ENCODE measurements at regions not wholly inside any gene's neighbourhood (a gene's known extent, or its start where the extent isn't known, plus 50 kb on each side); places are given as distances from the start of the nearest gene placed in this dataset.
"Not testable (repeated sequence)": the region's sequence is repeated elsewhere in the genome, so short reads cannot be mapped to it uniquely, and the experiment has no call there.

DNA sequence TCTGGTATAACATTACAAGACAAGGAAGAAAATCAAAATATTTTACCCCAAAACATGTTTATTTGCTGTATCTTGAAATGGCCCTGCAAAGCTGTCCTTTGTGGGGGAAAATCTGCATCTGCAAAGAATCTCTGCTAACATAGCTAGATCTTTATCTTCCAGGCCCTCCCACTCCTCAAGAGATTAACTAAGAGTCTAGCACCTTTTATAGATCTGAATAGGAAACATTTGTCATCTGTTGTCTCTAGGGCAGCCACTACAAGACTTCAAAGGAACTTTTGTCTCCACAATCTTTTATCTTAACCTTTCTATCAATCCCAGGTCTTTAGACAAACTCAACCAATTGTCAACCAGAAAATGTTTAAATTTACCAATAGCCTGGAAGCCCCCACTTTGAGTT lies 427.6 kb upstream of the ID2 start:
- not testable (repeated sequence) for H3K27me3 Mint-ChIP-seq; H3K9me3 Mint-ChIP-seq; H3K36me3 Mint-ChIP-seq (ENCODE audit: low read depth); H3K27ac Mint-ChIP-seq
- peak overlapping the region; percentile 6 for H3K4me3 Mint-ChIP-seq
- H3K4me1 Mint-ChIP-seq (ENCODE audit: low read depth) = peaks cover 13% of the 10 kb centered on the region

DNA sequence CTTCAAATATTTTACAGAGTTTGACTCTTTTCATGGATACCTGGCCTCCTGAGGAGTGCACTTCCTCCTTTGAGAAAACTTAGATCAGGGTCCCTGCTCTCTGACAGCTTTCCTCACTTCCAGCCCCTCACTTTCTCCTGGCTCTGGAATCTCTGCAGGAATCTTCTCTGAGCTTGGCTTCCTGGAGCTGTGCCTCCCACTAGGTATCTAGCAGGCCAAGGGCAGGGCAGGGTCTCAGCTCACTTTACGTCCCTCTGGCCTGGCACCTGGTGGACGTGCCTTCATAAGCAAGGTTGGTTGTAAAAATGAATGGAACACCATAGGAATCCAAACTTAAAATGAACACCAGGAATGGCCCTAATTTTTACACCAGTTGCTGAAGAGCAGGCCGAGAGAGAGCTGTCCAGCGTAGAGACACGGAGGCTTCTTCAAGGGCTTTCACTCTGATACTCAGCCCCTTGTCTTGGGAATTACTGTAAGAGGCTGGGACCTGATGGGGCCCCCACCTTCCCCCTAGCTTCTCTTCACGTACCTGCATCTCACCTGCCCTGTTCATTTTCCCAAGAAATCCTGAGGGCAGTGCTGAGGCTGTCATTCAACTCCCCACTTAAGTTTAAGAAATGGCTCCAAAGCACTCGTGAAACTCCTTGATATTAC lies 426.9 kb upstream of the ID2 start:
- peaks cover 4% of the 10 kb centered on the region for H3K9me3 Mint-ChIP-seq
- peaks cover 9% of the 10 kb centered on the region for H3K27me3 Mint-ChIP-seq
- H3K4me1 Mint-ChIP-seq (ENCODE audit: low read depth) = peaks cover 13% of the 10 kb centered on the region
- H3K4me3 Mint-ChIP-seq = no peak overlapping the region
- H3K36me3 Mint-ChIP-seq (ENCODE audit: low read depth) = peaks cover 3% of the 10 kb centered on the region
- no peak overlapping the region for H3K27ac Mint-ChIP-seq

DNA sequence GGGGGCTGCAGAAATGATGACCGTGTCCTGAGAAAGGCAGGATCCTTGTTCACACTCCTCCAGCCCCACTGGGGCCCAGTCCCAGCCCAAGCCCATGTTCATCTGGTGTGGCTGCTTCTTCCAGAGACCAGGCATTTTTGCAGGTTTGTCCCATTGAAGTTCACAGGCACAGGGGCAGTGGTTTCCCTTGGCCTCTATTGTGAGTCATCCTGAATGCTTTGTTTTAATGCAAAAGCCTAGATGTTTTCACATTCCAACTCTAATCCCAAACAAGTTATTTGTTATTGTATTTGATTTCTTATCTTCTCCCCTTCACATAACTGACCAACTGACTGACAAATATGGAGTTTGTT lies 426.4 kb upstream of the ID2 start:
- Mint-ChIP-seq H3K36me3 (ENCODE audit: low read depth) (peaks cover 1% of the 10 kb centered on the region), H3K4me1 (ENCODE audit: low read depth) (peaks cover 13% of the 10 kb centered on the region), H3K4me3 (no peak overlapping the region), H3K27ac (no peak overlapping the region), H3K27me3 (peaks cover 7% of the 10 kb centered on the region), H3K9me3 (peaks cover 2% of the 10 kb centered on the region)

DNA sequence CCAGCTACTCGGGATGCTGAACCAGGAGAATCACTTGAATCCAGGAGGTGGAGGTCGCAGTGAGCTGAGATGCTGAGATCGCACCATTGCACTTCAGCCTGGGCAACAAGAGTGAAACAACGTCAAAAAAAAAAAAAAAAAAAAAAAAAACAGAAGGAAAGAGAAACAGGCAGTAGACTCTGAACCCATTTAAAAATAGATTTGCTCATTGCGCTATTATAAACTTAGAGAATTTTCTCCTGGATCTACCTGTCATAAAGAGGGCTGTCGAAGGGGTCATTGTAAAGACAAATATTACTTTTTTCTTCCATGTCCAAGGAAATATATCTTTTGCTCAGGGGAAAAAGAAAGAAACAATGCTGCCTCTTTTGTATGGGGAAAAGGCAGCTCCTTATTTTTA lies 425.0 kb upstream of the ID2 start:
- Mint-ChIP-seq H3K9me3 (no peaks in the 10 kb centered on the region), H3K4me3 (no peak overlapping the region), H3K36me3 (ENCODE audit: low read depth) (no peaks in the 10 kb centered on the region), H3K27ac (no peak overlapping the region), H3K4me1 (ENCODE audit: low read depth) (peaks cover 13% of the 10 kb centered on the region), H3K27me3 (peaks cover 3% of the 10 kb centered on the region)

DNA sequence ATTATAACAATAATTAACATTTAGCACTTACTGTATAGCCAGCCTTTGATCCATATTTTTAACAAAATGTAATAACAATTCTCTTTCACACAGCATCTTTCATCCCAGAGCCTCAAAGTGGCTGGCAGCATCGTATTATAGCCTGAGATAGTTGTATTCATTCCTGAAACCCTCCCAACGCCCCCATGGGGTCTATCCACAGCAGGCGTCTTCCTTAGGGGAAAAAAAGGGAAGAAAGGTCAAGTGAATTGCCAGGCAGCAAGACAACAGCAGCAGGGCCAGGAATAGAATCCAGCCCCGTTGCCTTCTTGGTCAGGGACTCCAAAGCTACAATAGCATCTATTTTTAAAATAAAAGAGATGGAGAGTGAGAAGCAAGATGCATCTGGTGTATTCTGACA lies 424.4 kb upstream of the ID2 start:
- no peak overlapping the region for H3K27ac Mint-ChIP-seq
- H3K4me3 Mint-ChIP-seq = no peak overlapping the region
- no peaks in the 10 kb centered on the region for H3K9me3 Mint-ChIP-seq
- H3K36me3 Mint-ChIP-seq (ENCODE audit: low read depth) = no peaks in the 10 kb centered on the region
- peaks cover 13% of the 10 kb centered on the region for H3K4me1 Mint-ChIP-seq (ENCODE audit: low read depth)
- peaks cover 3% of the 10 kb centered on the region for H3K27me3 Mint-ChIP-seq

DNA sequence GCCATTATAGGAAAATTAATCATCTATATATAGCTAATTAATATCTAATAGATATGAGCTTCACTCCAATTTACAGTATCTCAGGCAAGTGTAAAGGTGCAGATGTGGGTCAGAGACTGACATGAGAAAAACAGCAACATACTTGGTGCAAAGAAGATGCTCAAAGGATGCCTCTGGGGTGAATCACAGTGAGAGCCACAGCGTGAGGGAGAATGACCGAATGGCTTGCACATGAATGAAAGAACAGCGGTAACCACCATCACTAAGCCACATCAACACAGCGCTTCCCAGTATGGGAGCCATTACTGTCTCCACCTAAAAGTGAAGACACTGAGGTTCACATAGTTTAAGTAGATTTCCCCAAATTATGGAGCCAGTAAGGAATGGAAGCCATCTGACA lies 423.4 kb upstream of the ID2 start:
- no peaks in the 10 kb centered on the region for H3K9me3 Mint-ChIP-seq
- H3K4me3 Mint-ChIP-seq = no peak overlapping the region
- no peaks in the 10 kb centered on the region for H3K36me3 Mint-ChIP-seq (ENCODE audit: low read depth)
- peaks cover 3% of the 10 kb centered on the region for H3K27me3 Mint-ChIP-seq
- no peak overlapping the region for H3K27ac Mint-ChIP-seq
- H3K4me1 Mint-ChIP-seq (ENCODE audit: low read depth) = peaks cover 13% of the 10 kb centered on the region

DNA sequence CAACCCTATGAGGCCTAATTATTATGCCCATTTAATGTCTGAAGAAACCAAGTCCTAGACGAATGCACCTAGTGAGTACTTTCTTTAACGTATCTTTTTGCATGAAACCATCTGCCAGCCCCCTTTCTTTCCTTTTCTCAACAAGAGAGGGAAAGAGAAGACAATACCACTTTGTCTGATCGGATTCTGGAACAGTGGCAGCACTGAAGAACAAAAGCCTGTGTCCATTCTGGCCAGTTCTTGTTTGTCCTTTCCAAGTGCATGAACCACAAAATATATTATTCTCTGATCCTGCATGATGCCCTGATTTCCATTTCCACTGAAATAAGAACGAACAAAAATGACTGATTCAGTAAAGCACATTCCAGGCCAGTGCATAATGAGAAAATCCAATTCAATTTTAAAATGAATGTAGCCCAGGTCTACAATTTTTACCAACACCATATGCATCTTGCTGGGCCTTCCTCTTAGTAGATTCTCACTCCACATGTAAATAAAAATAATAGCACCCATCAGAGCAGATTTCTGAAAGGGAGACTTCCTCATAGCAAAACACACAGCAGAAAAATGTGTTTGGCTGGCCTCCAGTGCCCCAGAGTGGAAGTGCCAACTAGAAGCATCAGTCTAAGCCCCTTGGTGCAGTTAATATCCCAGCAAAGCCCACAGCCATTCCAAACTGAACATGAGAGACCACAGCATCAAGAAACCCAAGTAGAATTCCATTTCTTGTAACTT lies 422.6 kb upstream of the ID2 start:
- peaks cover 3% of the 10 kb centered on the region for H3K27me3 Mint-ChIP-seq
- H3K4me3 Mint-ChIP-seq = no peak overlapping the region
- no peaks in the 10 kb centered on the region for H3K36me3 Mint-ChIP-seq (ENCODE audit: low read depth)
- no peak overlapping the region for H3K27ac Mint-ChIP-seq
- no peaks in the 10 kb centered on the region for H3K9me3 Mint-ChIP-seq
- H3K4me1 Mint-ChIP-seq (ENCODE audit: low read depth) = peaks cover 8% of the 10 kb centered on the region

DNA sequence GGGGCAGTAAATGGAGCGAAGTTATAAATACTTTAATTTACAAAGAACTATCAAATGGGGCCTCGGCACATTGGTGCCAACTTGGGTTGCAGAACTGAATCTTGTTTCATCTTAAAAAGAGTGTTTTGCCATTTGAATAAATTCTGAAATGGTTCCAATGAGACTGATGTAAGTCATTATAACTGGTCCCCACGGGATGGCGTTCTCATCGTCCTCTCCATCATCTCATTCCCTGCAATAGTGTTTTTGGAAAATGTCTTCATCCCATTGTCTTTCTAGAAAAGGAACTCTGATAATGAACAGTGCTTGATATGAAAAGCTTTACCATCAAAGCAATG lies 422.0 kb upstream of the ID2 start:
- Mint-ChIP-seq H3K4me1 (ENCODE audit: low read depth) (peaks cover 6% of the 10 kb centered on the region), H3K27me3 (peaks cover 3% of the 10 kb centered on the region), H3K9me3 (no peaks in the 10 kb centered on the region), H3K4me3 (no peak overlapping the region), H3K36me3 (ENCODE audit: low read depth) (no peaks in the 10 kb centered on the region), H3K27ac (no peak overlapping the region)

DNA sequence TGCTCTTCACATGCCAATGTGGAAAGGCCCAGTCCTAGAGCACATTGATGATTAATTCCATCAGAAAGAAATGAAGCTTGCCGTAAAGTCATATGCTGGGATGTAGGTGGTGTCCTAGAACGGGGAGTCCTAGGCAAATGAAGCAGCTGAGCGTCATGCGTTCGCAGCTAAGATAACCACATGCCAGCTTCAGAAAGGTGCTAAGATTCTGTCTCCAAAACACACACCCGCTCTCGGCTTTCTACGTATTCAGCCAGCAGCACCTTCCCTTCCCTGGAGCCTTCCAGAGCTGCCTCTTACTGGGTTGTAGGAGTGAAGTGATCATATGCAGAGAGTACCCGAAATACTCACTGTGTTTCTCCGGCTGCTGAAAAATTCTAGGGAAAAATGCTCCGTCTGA lies 421.6 kb upstream of the ID2 start:
- peaks cover 3% of the 10 kb centered on the region for H3K27me3 Mint-ChIP-seq
- peaks cover 5% of the 10 kb centered on the region for H3K4me1 Mint-ChIP-seq (ENCODE audit: low read depth)
- H3K27ac Mint-ChIP-seq = no peak overlapping the region
- H3K36me3 Mint-ChIP-seq (ENCODE audit: low read depth) = no peaks in the 10 kb centered on the region
- H3K9me3 Mint-ChIP-seq = no peaks in the 10 kb centered on the region
- H3K4me3 Mint-ChIP-seq = no peak overlapping the region

DNA sequence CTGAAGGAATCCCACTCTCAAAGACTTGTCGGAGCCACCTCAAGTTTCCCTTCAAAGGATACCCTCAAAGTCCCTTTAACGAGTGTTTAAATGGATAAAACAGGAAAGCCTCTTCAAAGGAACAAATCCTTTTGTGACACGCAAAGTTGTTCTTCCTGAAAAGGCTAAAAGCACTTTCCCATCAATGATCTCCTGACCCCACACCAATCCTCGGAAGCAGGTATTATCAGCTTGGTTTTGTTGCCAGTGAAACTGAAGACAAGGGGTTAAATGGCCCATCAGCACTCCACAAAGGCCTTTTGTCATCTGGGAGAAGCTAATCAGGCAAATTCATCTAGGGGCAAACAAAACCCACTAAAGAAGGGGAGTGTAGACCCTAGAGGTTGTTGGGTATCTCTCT lies 418.0 kb upstream of the ID2 start:
- Mint-ChIP-seq H3K36me3 (ENCODE audit: low read depth) (no peaks in the 10 kb centered on the region), H3K9me3 (no peaks in the 10 kb centered on the region), H3K27ac (no peak overlapping the region), H3K4me3 (no peak overlapping the region), H3K4me1 (ENCODE audit: low read depth) (no peaks in the 10 kb centered on the region), H3K27me3 (no peaks in the 10 kb centered on the region)

DNA sequence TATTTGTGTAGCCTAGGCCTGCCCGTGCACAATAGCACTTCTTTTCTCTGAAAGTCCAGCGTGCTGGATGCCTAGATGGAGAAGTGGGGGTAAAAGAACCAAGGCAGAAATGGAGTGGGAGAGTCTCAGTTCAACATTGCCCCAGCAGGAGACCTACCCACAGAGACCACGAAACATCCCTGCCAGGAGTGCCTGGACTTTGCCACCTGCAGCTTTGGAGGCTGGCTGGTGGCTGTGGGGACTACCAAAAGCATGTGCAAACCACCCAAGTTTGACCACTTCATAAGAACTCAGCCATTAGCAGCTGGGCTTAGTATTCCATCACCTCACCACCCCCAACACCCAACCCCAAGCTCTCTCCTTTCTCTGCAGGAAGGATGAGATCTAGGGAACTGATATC lies 416.9 kb upstream of the ID2 start:
- no peaks in the 10 kb centered on the region for H3K4me1 Mint-ChIP-seq (ENCODE audit: low read depth)
- H3K36me3 Mint-ChIP-seq (ENCODE audit: low read depth) = no peaks in the 10 kb centered on the region
- H3K9me3 Mint-ChIP-seq = no peaks in the 10 kb centered on the region
- no peaks in the 10 kb centered on the region for H3K27me3 Mint-ChIP-seq
- H3K4me3 Mint-ChIP-seq = no peak overlapping the region
- H3K27ac Mint-ChIP-seq = no peak overlapping the region

DNA sequence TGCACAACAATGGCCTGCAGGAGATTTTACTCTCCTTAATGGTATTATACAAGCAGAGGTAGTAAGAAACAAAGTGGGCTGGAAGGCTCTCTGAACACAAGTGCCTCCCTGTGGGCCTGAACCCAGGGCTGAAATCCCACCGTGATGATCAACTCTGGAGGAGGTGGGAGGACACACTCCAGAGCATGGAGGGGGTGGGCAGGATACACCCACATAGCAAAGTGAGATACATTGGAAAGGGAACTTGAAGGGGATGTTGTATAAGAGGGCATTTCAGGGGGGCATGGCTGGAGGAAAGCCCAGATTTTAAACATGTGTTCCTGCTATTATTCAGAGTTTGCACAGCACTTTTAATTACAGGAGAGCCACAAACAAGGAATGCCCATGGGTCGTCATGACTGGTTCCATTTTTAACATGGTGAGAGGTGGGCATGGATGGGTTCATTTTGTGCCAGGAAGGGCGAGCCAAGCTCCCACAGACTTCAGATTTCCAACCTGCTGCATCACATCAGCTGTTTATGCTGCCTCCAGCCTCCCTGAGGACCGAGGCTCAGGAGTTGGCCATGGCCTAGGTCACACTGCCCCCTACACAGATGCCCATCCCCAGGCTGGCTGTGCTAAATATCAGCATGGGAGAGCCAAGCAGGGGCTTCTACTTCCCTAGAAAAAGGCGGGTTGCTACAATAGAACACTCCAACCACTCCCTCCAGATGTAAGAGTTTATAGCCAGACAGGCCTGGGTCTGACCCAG lies 416.2 kb upstream of the ID2 start:
- H3K4me1 Mint-ChIP-seq (ENCODE audit: low read depth) = no peaks in the 10 kb centered on the region
- H3K27ac Mint-ChIP-seq = no peak overlapping the region
- no peak overlapping the region for H3K4me3 Mint-ChIP-seq
- no peaks in the 10 kb centered on the region for H3K27me3 Mint-ChIP-seq
- H3K9me3 Mint-ChIP-seq = no peaks in the 10 kb centered on the region
- no peaks in the 10 kb centered on the region for H3K36me3 Mint-ChIP-seq (ENCODE audit: low read depth)

DNA sequence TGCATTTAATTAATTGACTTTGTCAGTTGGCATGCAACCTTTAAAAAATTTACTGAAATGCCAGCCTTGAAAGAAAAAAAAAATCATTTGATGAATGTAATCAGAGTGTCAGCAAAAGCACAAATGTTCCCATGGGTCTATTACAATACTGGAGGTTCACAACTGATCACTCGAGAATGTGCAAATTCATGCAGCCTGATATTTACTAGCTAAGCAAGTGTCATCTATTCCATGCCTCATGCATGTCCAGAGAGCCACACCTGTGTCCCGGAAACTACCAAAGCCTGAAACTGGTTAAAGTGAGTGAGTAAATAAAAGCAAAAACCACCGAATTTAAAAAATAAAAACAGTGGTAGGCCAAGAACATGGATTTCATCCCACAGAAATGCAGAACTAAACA lies 415.3 kb upstream of the ID2 start:
- no peaks in the 10 kb centered on the region for H3K27me3 Mint-ChIP-seq
- H3K9me3 Mint-ChIP-seq = no peaks in the 10 kb centered on the region
- no peaks in the 10 kb centered on the region for H3K4me1 Mint-ChIP-seq (ENCODE audit: low read depth)
- no peaks in the 10 kb centered on the region for H3K36me3 Mint-ChIP-seq (ENCODE audit: low read depth)
- H3K4me3 Mint-ChIP-seq = no peak overlapping the region
- H3K27ac Mint-ChIP-seq = no peak overlapping the region

DNA sequence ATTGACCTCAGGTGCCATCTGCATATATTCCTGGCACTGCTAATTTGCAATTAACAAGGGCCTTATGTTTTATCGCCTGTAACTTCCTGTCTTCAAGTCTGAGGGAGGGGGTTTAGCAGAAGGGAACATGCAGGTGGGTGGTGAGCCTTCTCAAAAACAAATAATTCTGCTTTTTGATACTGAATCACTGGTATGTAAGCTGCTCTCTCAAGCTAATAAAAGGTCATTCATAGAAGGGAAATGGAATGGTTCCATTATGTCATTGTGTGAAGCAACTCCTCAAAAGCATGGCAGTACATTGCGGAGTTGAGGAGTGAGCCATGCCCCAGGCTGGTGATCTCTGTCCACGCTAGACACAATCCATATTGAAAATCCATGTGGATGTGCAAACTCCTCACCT lies 414.8 kb upstream of the ID2 start:
- no peak overlapping the region for H3K27ac Mint-ChIP-seq
- H3K4me1 Mint-ChIP-seq (ENCODE audit: low read depth) = no peaks in the 10 kb centered on the region
- no peaks in the 10 kb centered on the region for H3K36me3 Mint-ChIP-seq (ENCODE audit: low read depth)
- H3K9me3 Mint-ChIP-seq = no peaks in the 10 kb centered on the region
- no peak overlapping the region for H3K4me3 Mint-ChIP-seq
- H3K27me3 Mint-ChIP-seq = no peaks in the 10 kb centered on the region

DNA sequence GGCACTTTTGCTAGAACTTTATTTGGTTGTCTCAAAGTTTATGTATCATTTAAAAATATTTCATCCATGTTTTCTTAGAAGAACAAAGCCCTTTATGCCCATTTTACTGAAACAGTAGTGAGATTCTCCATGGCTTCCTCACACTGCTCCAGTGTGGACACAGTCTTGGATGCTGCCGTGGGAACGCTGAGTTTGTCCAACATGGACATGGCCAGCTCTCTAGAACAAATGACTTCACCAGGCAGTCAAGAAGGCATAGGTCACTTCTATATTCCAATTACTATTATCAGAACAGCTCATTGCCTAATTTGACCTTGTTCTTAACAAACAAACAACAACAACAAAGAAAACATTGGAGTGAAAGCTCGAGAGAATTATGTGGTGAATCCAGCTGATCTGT lies 414.1 kb upstream of the ID2 start:
- Mint-ChIP-seq H3K36me3 (ENCODE audit: low read depth) (no peaks in the 10 kb centered on the region), H3K9me3 (no peaks in the 10 kb centered on the region), H3K4me1 (ENCODE audit: low read depth) (no peaks in the 10 kb centered on the region)

More for the DNA sequence above, 414.1 kb upstream of the ID2 start:
- Mint-ChIP-seq H3K27me3 (no peaks in the 10 kb centered on the region), H3K4me3 (no peak overlapping the region), H3K27ac (no peak overlapping the region)
